Esophagus squamous epithelium (tissue), 5 donors: ENCODE measurements at regions not wholly inside any gene's neighbourhood (a gene's known extent, or its start where the extent isn't known, plus 50 kb on each side); places are given as distances from the start of the nearest gene placed in this dataset.

Source experiments
- DNase-seq: peaks from one replicate; lab custom pipeline; 2025; lab: John Stamatoyannopoulos, UW
- H3K27ac ChIP-seq, 4 donors: fragments of 200-600 bp; sonication (generic); one replicate each; pipeline ENCODE4 v1.5.1; 2016 to 2019; ENCODE audit warnings: mild to moderate bottlenecking in 1 of 4
- H3K27me3 ChIP-seq, 4 donors: fragments of 200-600 bp; sonication (generic); 1 replicate in 3 of 4; 2 replicates in 1 of 4; pipeline versions ENCODE4 v1.5.1 to v1.6.0; 2017 to 2021; ENCODE audit warnings: antibody characterized with exemption in 1 of 4
- H3K36me3 ChIP-seq, 3 donors: fragments of 200-600 bp; sonication (generic); one replicate each; pipeline ENCODE4 v1.5.1; 2016 to 2019
- H3K4me1 ChIP-seq, 3 donors: fragments of 200-600 bp; sonication (generic); one replicate each; pipeline ENCODE4 v1.5.1; 2017 to 2019
- H3K4me3 ChIP-seq, 4 donors: fragments of 200-600 bp; sonication (generic); 1 replicate in 3 of 4; 2 replicates in 1 of 4; pipeline ENCODE4 v1.5.1; 2016 to 2019; ENCODE audit warnings: mild to moderate bottlenecking in 2 of 4, moderate library complexity in 1 of 4
- H3K9me3 ChIP-seq, 3 donors: fragments of 200-600 bp; sonication (generic); one replicate each; pipeline ENCODE4 v1.5.1; 2016 to 2019
- CTCF ChIP-seq, 6 experiments: fragments of 450-650 bp in 4 of 6; fragments of 200-600 bp in 2 of 6; sonication (generic) in 2 of 6; IDR thresholded peaks; one replicate each; pipeline ENCODE4 v1.5.1; 2016 to 2019; ENCODE audit warnings: antibody characterized with exemption in 6 of 6, mild to moderate bottlenecking in 4 of 6, moderate library complexity in 4 of 6
- POLR2A ChIP-seq, 4 donors: fragments of 450-650 bp; IDR thresholded peaks; one replicate each; pipeline ENCODE4 v1.6.1; 2017; ENCODE audit warnings: antibody characterized with exemption in 4 of 4, mild to moderate bottlenecking in 4 of 4, moderate library complexity in 3 of 4
- WGBS, 2 donors: methylation state at CpG; one replicate each; pipeline ENCODE4 v1.1.5; 2018; 5-methylcytosine and 5-hydroxymethylcytosine counted together
- intact Hi-C: fragments of 100-400 bp; cut with DNase I; formaldehyde crosslinking; loops from one replicate; pipeline ENCODE4 v1.15.0; 2022
- donor health status: DM: yes; HTN: yes; CAD: no.

- no peak overlapping the region for H3K27ac ChIP-seq
- no peak for DNase-seq
- H3K9me3 ChIP-seq: no peaks in the 10 kb centered on the region
- intact Hi-C loops: no loop called here
- no peak overlapping the region for H3K4me3 ChIP-seq
- H3K27me3 ChIP-seq: no peaks in the 10 kb centered on the region
- no peak for TF ChIP-seq POLR2A (IDR thresholded peaks at IDR 0.05)
- no peak for TF ChIP-seq CTCF (IDR thresholded peaks at IDR 0.05)
- 11 to 20% methylated on average over 6 of the region's 6 CpGs for WGBS, 2 donors
- peaks cover 0 to 20% (median 0%) of the 10 kb centered on the region in 3 donors for H3K4me1 ChIP-seq
- no peaks in the 10 kb centered on the region for H3K36me3 ChIP-seq
Measured at GRCh38 chr4:54930226-54930625, 195.2 kb downstream of the KDR start.

- WGBS, 2 donors: 42 to 44% methylated on average over 3 to 4 of the region's 4 CpGs
- TF ChIP-seq POLR2A (IDR thresholded peaks at IDR 0.05): no peak
- no peak for TF ChIP-seq CTCF (IDR thresholded peaks at IDR 0.05)
- Histone ChIP-seq H3K27me3 (no peaks in the 10 kb centered on the region), H3K4me1 (peaks cover 0 to 26% (median 0%) of the 10 kb centered on the region in 3 donors), H3K36me3 (no peaks in the 10 kb centered on the region), H3K4me3 (no peak overlapping the region), H3K27ac (no peak overlapping the region), H3K9me3 (no peaks in the 10 kb centered on the region)
- no peak for DNase-seq
- intact Hi-C loops: no loop called here
Measured at GRCh38 chr4:54929459-54929858, 195.9 kb downstream of the KDR start.

GRCh38 chr4:54924891-54925290 lies 200.5 kb downstream of the KDR start:
- DNase-seq: no peak
- TF ChIP-seq CTCF (IDR thresholded peaks at IDR 0.05) (no peak), POLR2A (IDR thresholded peaks at IDR 0.05) (no peak)
- Histone ChIP-seq H3K27ac (peak overlapping the region in 3 of 4 donors; percentile 48 to 54 (median 54)), H3K27me3 (no peaks in the 10 kb centered on the region), H3K4me3 (no peak overlapping the region), H3K4me1 (peaks cover 0 to 24% (median 0%) of the 10 kb centered on the region in 3 donors), H3K36me3 (no peaks in the 10 kb centered on the region), H3K9me3 (no peaks in the 10 kb centered on the region)
- intact Hi-C loops: no loop called here

- no peak for DNase-seq
- intact Hi-C loops: no loop called here
- Histone ChIP-seq H3K9me3 (no peaks in the 10 kb centered on the region), H3K36me3 (no peaks in the 10 kb centered on the region), H3K4me3 (no peak overlapping the region), H3K27ac (no peak overlapping the region), H3K4me1 (peaks cover 0 to 11% (median 0%) of the 10 kb centered on the region in 3 donors), H3K27me3 (no peaks in the 10 kb centered on the region)
- TF ChIP-seq POLR2A (IDR thresholded peaks at IDR 0.05) (no peak), CTCF (IDR thresholded peaks at IDR 0.05) (no peak)
- WGBS, 2 donors: 75 to 80% methylated on average over 2 of the region's 2 CpGs
Measured at GRCh38 chr4:54915276-54915675, 210.1 kb downstream of the KDR start.

- 54 to 74% methylated on average over 2 of the region's 2 CpGs for WGBS, 2 donors
- DNase-seq: no peak
- H3K4me1 ChIP-seq: peaks cover 0 to 11% (median 0%) of the 10 kb centered on the region in 3 donors
- TF ChIP-seq POLR2A (IDR thresholded peaks at IDR 0.05) (no peak), CTCF (IDR thresholded peaks at IDR 0.05) (no peak)
- no peaks in the 10 kb centered on the region for H3K9me3 ChIP-seq
- no peak overlapping the region for H3K27ac ChIP-seq
- H3K4me3 ChIP-seq: no peak overlapping the region
- H3K27me3 ChIP-seq: no peaks in the 10 kb centered on the region
- intact Hi-C loops: no loop called here
- no peaks in the 10 kb centered on the region for H3K36me3 ChIP-seq
Measured at GRCh38 chr4:54914781-54915180, 210.6 kb downstream of the KDR start.
